GM12891 (cell line): ENCODE measurements at regions not wholly inside any gene's neighbourhood (a gene's known extent, or its start where the extent isn't known, plus 50 kb on each side); places are given as distances from the start of the nearest gene placed in this dataset.

Experiments
- POLR2A ChIP-seq: IDR thresholded peaks from 2 replicates; pipeline ENCODE4 v1.6.1; 2011; ENCODE audit warnings: low read depth, low read length, control low read depth
- POLR2AphosphoS5 ChIP-seq: IDR thresholded peaks from 2 replicates; pipeline ENCODE4 v1.6.1; 2011; ENCODE audit warnings: low read depth, low read length, control low read depth
- TAF1 ChIP-seq: IDR thresholded peaks from 2 replicates; pipeline ENCODE4 v1.6.1; 2011; ENCODE audit warnings: low read depth, low read length, control low read depth

DNA sequence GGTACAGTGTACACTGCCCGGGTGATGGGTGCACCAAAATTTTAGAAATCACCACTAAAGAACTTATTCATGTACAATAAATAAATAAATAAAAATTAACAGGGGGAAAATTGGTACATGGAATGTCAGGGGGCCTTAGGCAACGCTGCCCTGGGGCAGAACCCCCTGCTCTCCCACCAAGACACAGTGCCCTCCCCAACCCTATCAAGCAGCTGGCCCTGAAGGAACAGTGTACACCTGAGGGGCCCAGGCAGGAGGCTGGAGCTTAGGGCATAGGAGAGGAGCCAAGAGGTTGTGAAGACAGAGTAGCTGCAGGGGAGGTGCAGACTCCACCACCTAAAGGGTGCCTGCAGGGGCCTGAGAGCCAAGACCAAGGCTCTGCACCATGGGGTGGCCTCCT is 128.8 kb downstream of the BMS1 start:
- TF ChIP-seq POLR2A (no peak), POLR2AphosphoS5 (no peak), TAF1 (no peak)
